ENCODE measurements at regions not wholly inside any gene's neighbourhood (a gene's known extent, or its start where the extent isn't known, plus 50 kb on each side); places are given as distances from the start of the nearest gene placed in this dataset.

DNA sequence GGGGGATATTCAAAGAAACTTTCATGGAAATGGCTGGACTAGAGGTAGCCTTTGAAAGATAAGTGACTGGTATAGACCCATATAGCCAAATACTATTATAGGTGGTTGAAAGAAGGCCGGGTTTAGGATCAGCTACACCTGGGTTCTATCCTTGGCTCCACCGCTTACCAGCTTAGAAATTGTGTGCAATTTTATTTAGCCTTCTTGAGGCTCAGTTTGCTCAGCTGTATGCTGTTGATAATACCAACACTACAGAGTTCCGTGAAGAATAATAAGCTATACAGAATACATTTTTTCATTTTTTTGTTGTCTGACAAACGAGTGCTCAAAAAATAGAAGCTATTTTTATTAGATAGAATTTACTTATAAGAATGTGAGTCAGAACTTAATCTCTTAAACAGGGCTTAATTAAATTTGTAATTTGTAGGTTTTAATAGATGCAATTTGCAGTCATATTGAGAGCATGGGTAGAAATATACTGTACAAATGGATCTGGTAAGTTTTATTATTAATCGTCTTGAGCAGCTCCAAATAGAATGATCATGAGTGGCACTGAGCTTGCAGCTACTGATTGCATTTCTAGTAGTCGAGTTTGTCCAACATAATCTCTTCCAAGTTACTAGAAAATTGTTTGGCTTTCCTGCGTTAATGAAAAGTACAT lies 164.3 kb upstream of the PHYHIPL start:
- TF ChIP-seq, protein P1, sequence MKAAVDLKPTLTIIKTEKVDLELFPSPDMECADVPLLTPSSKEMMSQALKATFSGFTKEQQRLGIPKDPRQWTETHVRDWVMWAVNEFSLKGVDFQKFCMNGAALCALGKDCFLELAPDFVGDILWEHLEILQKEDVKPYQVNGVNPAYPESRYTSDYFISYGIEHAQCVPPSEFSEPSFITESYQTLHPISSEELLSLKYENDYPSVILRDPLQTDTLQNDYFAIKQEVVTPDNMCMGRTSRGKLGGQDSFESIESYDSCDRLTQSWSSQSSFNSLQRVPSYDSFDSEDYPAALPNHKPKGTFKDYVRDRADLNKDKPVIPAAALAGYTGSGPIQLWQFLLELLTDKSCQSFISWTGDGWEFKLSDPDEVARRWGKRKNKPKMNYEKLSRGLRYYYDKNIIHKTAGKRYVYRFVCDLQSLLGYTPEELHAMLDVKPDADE (IDR thresholded peaks at IDR 0.05) = no peak
- TF ChIP-seq, protein P2, sequence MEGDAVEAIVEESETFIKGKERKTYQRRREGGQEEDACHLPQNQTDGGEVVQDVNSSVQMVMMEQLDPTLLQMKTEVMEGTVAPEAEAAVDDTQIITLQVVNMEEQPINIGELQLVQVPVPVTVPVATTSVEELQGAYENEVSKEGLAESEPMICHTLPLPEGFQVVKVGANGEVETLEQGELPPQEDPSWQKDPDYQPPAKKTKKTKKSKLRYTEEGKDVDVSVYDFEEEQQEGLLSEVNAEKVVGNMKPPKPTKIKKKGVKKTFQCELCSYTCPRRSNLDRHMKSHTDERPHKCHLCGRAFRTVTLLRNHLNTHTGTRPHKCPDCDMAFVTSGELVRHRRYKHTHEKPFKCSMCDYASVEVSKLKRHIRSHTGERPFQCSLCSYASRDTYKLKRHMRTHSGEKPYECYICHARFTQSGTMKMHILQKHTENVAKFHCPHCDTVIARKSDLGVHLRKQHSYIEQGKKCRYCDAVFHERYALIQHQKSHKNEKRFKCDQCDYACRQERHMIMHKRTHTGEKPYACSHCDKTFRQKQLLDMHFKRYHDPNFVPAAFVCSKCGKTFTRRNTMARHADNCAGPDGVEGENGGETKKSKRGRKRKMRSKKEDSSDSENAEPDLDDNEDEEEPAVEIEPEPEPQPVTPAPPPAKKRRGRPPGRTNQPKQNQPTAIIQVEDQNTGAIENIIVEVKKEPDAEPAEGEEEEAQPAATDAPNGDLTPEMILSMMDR (conservative IDR thresholded peaks at IDR 0.05; ENCODE audit: low read depth in 2 of 2) = no peak
- no peak for TF ChIP-seq STAT1 (IDR thresholded peaks at IDR 0.05; ENCODE audit: unreplicated experiment)
- no peak for TF ChIP-seq NANOG (IDR thresholded peaks at IDR 0.05; ENCODE audit: borderline replicate concordance)
- TF ChIP-seq POLR2AphosphoS5 (IDR thresholded peaks at IDR 0.05; ENCODE audit: low read depth) = no peak
- no peak for TF ChIP-seq EZH2 (IDR thresholded peaks at IDR 0.05; ENCODE audit: low read depth, unreplicated experiment)
- TF ChIP-seq, protein P3, sequence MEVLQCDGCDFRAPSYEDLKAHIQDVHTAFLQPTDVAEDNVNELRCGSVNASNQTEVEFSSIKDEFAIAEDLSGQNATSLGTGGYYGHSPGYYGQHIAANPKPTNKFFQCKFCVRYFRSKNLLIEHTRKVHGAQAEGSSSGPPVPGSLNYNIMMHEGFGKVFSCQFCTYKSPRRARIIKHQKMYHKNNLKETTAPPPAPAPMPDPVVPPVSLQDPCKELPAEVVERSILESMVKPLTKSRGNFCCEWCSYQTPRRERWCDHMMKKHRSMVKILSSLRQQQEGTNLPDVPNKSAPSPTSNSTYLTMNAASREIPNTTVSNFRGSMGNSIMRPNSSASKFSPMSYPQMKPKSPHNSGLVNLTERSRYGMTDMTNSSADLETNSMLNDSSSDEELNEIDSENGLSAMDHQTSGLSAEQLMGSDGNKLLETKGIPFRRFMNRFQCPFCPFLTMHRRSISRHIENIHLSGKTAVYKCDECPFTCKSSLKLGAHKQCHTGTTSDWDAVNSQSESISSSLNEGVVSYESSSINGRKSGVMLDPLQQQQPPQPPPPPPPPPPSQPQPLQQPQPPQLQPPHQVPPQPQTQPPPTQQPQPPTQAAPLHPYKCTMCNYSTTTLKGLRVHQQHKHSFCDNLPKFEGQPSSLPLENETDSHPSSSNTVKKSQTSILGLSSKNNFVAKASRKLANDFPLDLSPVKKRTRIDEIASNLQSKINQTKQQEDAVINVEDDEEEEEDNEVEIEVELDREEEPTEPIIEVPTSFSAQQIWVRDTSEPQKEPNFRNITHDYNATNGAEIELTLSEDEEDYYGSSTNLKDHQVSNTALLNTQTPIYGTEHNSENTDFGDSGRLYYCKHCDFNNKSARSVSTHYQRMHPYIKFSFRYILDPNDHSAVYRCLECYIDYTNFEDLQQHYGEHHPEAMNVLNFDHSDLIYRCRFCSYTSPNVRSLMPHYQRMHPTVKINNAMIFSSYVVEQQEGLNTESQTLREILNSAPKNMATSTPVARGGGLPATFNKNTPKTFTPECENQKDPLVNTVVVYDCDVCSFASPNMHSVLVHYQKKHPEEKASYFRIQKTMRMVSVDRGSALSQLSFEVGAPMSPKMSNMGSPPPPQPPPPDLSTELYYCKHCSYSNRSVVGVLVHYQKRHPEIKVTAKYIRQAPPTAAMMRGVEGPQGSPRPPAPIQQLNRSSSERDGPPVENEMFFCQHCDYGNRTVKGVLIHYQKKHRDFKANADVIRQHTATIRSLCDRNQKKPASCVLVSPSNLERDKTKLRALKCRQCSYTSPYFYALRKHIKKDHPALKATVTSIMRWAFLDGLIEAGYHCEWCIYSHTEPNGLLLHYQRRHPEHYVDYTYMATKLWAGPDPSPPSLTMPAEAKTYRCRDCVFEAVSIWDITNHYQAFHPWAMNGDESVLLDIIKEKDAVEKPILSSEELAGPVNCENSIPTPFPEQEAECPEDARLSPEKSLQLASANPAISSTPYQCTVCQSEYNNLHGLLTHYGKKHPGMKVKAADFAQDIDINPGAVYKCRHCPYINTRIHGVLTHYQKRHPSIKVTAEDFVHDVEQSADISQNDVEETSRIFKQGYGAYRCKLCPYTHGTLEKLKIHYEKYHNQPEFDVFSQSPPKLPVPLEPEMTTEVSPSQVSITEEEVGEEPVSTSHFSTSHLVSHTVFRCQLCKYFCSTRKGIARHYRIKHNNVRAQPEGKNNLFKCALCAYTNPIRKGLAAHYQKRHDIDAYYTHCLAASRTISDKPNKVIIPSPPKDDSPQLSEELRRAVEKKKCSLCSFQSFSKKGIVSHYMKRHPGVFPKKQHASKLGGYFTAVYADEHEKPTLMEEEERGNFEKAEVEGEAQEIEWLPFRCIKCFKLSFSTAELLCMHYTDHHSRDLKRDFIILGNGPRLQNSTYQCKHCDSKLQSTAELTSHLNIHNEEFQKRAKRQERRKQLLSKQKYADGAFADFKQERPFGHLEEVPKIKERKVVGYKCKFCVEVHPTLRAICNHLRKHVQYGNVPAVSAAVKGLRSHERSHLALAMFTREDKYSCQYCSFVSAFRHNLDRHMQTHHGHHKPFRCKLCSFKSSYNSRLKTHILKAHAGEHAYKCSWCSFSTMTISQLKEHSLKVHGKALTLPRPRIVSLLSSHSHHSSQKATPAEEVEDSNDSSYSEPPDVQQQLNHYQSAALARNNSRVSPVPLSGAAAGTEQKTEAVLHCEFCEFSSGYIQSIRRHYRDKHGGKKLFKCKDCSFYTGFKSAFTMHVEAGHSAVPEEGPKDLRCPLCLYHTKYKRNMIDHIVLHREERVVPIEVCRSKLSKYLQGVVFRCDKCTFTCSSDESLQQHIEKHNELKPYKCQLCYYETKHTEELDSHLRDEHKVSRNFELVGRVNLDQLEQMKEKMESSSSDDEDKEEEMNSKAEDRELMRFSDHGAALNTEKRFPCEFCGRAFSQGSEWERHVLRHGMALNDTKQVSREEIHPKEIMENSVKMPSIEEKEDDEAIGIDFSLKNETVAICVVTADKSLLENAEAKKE (CRISPR knock-in tag; IDR thresholded peaks at IDR 0.05) = no peak
- no peak for TF ChIP-seq ZNF114 (CRISPR knock-in tag; IDR thresholded peaks at IDR 0.05)
- no peak for TF ChIP-seq CREB1 (CRISPR knock-in tag; IDR thresholded peaks at IDR 0.05; ENCODE audit: low read depth)
- TF ChIP-seq JUNB (IDR thresholded peaks at IDR 0.05; ENCODE audit: unreplicated experiment) = no peak
- TF ChIP-seq ZNF331 (CRISPR knock-in tag; IDR thresholded peaks at IDR 0.05; ENCODE audit: low read depth) = no peak
- TF ChIP-seq REST (IDR thresholded peaks at IDR 0.05; ENCODE audit: unreplicated experiment) = no peak
- TF ChIP-seq EZH2phosphoT487 (IDR thresholded peaks at IDR 0.05; ENCODE audit: unreplicated experiment) = no peak
- no peaks in the 10 kb centered on the region for H3F3A ChIP-seq (replicated peaks; ENCODE audit: low read depth)
- no peak overlapping the region for H2AFZ ChIP-seq
- H3K9me3 Mint-ChIP-seq = no peaks in the 10 kb centered on the region
- no peaks in the 10 kb centered on the region for H3K4me1 ChIP-seq (ENCODE audit: insufficient read depth)
- DNase-seq (ENCODE audit: low spot score) (no peak), ATAC-seq (no peak)
- H3K9me2 ChIP-seq (ENCODE audit: insufficient read depth) = no peaks in the 10 kb centered on the region
- no peaks in the 10 kb centered on the region for H4K20me1 ChIP-seq (replicated peaks; ENCODE audit: insufficient read depth)
- no peaks in the 10 kb centered on the region for H3K27me3 Mint-ChIP-seq (ENCODE audit: insufficient read depth, low read depth, poor library complexity)
- no peaks in the 10 kb centered on the region for H3K27me3 ChIP-seq (ENCODE audit: insufficient read depth)
- H3K4me3 Mint-ChIP-seq = no peak overlapping the region
- no peak overlapping the region for H3K27ac ChIP-seq (ENCODE audit: low read depth)
- H3K4me3 ChIP-seq = no peak overlapping the region
- no peak overlapping the region for H3K4me2 ChIP-seq
- H3K4me1 Mint-ChIP-seq = peaks cover 10% of the 10 kb centered on the region; the same call in 2 of the 3 replicates
- H3K27ac Mint-ChIP-seq = no peak overlapping the region
- H3K36me3 Mint-ChIP-seq (ENCODE audit: low read depth) = no peaks in the 10 kb centered on the region
- no peaks in the 10 kb centered on the region for H3K79me2 ChIP-seq (replicated peaks; ENCODE audit: insufficient read depth)
- no peaks in the 10 kb centered on the region for H3K36me3 ChIP-seq (ENCODE audit: insufficient read depth)

All from GM23338 (cell line).